ENCODE measurements at regions not wholly inside any gene's neighbourhood (a gene's known extent, or its start where the extent isn't known, plus 50 kb on each side); places are given as distances from the start of the nearest gene placed in this dataset.

GRCh38 chrX:22746081-22746480 is 253.7 kb upstream of the DDX53 start:
- TF ChIP-seq EP300 (IDR thresholded peaks at IDR 0.05) (no peak), CTCF (IDR thresholded peaks at IDR 0.05) (no peak), POLR2A (IDR thresholded peaks at IDR 0.05; ENCODE audit: low read depth) (no peak)

All from esophagus muscularis mucosa (tissue), 4 donors.